ENCODE measurements at regions not wholly inside any gene's neighbourhood (a gene's known extent, or its start where the extent isn't known, plus 50 kb on each side); places are given as distances from the start of the nearest gene placed in this dataset.

- no peaks in the 10 kb centered on the region for H3K36me3 ChIP-seq (ENCODE audit: insufficient read depth, low read length)
- H3K4me1 ChIP-seq (ENCODE audit: insufficient read depth, low read length, poor library complexity, severe bottlenecking) = no peaks in the 10 kb centered on the region
- no peak overlapping the region for H3K9ac ChIP-seq (ENCODE audit: low read depth, low read length, poor library complexity, severe bottlenecking)
- H4K20me1 ChIP-seq (ENCODE audit: insufficient read depth, low read length, poor library complexity, severe bottlenecking) = no peaks in the 10 kb centered on the region
- H3K4me3 ChIP-seq (ENCODE audit: low read length, poor library complexity, severe bottlenecking) = no peak overlapping the region
- H3F3A ChIP-seq (ENCODE audit: low read depth) = no peaks in the 10 kb centered on the region
- no peak overlapping the region for H3K4me2 ChIP-seq (ENCODE audit: low read depth, low read length, poor library complexity, severe bottlenecking)
- no peaks in the 10 kb centered on the region for H3K79me2 ChIP-seq (ENCODE audit: insufficient read depth, low read length)
- no peaks in the 10 kb centered on the region for H3K9me3 ChIP-seq (ENCODE audit: insufficient read depth, low read depth, low read length)
- no peaks in the 10 kb centered on the region for H3K9me2 ChIP-seq (replicated peaks; ENCODE audit: low read depth, low read length)
- TF ChIP-seq EZH2phosphoT487 (IDR thresholded peaks at IDR 0.05; ENCODE audit: borderline replicate concordance) (no peak), CTCF (conservative IDR thresholded peaks at IDR 0.05; ENCODE audit: low read length) (no peak)
- H2AFZ ChIP-seq (ENCODE audit: low read length) = no peak overlapping the region
- H3K27me3 ChIP-seq (ENCODE audit: insufficient read depth, low read length, poor library complexity, severe bottlenecking) = no peaks in the 10 kb centered on the region
Measured at GRCh38 chr13:22499919-22500318, 680.9 kb upstream of the SGCG start.

GRCh38 chr13:22505489-22505888 lies 675.3 kb upstream of the SGCG start:
- TF ChIP-seq CTCF (conservative IDR thresholded peaks at IDR 0.05; ENCODE audit: low read length) = no peak
- TF ChIP-seq EZH2phosphoT487 (IDR thresholded peaks at IDR 0.05; ENCODE audit: borderline replicate concordance) = no peak
- no peaks in the 10 kb centered on the region for H3K4me1 ChIP-seq (ENCODE audit: insufficient read depth, low read length, poor library complexity, severe bottlenecking)
- no peaks in the 10 kb centered on the region for H3K79me2 ChIP-seq (ENCODE audit: insufficient read depth, low read length)
- no peaks in the 10 kb centered on the region for H3F3A ChIP-seq (ENCODE audit: low read depth)
- H3K4me3 ChIP-seq (ENCODE audit: low read length, poor library complexity, severe bottlenecking) = no peak overlapping the region
- no peaks in the 10 kb centered on the region for H3K36me3 ChIP-seq (ENCODE audit: insufficient read depth, low read length)
- H4K20me1 ChIP-seq (ENCODE audit: insufficient read depth, low read length, poor library complexity, severe bottlenecking) = no peaks in the 10 kb centered on the region
- no peak overlapping the region for H3K4me2 ChIP-seq (ENCODE audit: low read depth, low read length, poor library complexity, severe bottlenecking)
- no peak overlapping the region for H3K9ac ChIP-seq (ENCODE audit: low read depth, low read length, poor library complexity, severe bottlenecking)
- no peak overlapping the region for H2AFZ ChIP-seq (ENCODE audit: low read length)
- no peaks in the 10 kb centered on the region for H3K9me2 ChIP-seq (replicated peaks; ENCODE audit: low read depth, low read length)
- H3K27me3 ChIP-seq (ENCODE audit: insufficient read depth, low read length, poor library complexity, severe bottlenecking) = no peaks in the 10 kb centered on the region
- no peaks in the 10 kb centered on the region for H3K9me3 ChIP-seq (ENCODE audit: insufficient read depth, low read depth, low read length)

GRCh38 chr13:22506096-22506691 lies 674.6 kb upstream of the SGCG start:
- Histone ChIP-seq H2AFZ (ENCODE audit: low read length) (no peak overlapping the region), H3K9me3 (ENCODE audit: insufficient read depth, low read depth, low read length) (no peaks in the 10 kb centered on the region), H3K9me2 (replicated peaks; ENCODE audit: low read depth, low read length) (no peaks in the 10 kb centered on the region), H3K36me3 (ENCODE audit: insufficient read depth, low read length) (no peaks in the 10 kb centered on the region), H3K4me2 (ENCODE audit: low read depth, low read length, poor library complexity, severe bottlenecking) (no peak overlapping the region), H3K9ac (ENCODE audit: low read depth, low read length, poor library complexity, severe bottlenecking) (no peak overlapping the region), H3F3A (ENCODE audit: low read depth) (no peaks in the 10 kb centered on the region), H4K20me1 (ENCODE audit: insufficient read depth, low read length, poor library complexity, severe bottlenecking) (no peaks in the 10 kb centered on the region), H3K27me3 (ENCODE audit: insufficient read depth, low read length, poor library complexity, severe bottlenecking) (no peaks in the 10 kb centered on the region), H3K79me2 (ENCODE audit: insufficient read depth, low read length) (no peaks in the 10 kb centered on the region), H3K4me1 (ENCODE audit: insufficient read depth, low read length, poor library complexity, severe bottlenecking) (no peaks in the 10 kb centered on the region), H3K4me3 (ENCODE audit: low read length, poor library complexity, severe bottlenecking) (no peak overlapping the region)
- TF ChIP-seq EZH2phosphoT487 (IDR thresholded peaks at IDR 0.05; ENCODE audit: borderline replicate concordance) (no peak), CTCF (conservative IDR thresholded peaks at IDR 0.05; ENCODE audit: low read length) (no peak)
